HEK293 (cell line): ENCODE measurements at regions not wholly inside any gene's neighbourhood (a gene's known extent, or its start where the extent isn't known, plus 50 kb on each side); places are given as distances from the start of the nearest gene placed in this dataset.

Experiments used
- CTCF ChIP-seq: fragments of 450-650 bp; formaldehyde crosslinking; IDR thresholded peaks from 2 replicates; pipeline ENCODE4 v1.5.1; 2016; ENCODE audit warnings: missing biosample characterization, missing genetic modification characterization
- KLF9 ChIP-seq: fragments of 450-650 bp; formaldehyde crosslinking; IDR thresholded peaks from 2 replicates; pipeline ENCODE4 v1.5.1; 2016; ENCODE audit warnings: missing biosample characterization, missing genetic modification characterization, low read depth
- ZBTB44 ChIP-seq: fragments of 450-650 bp; IDR thresholded peaks from 2 replicates; pipeline ENCODE4 v1.5.1; 2018; ENCODE audit warnings: missing biosample characterization, mild to moderate bottlenecking, missing genetic modification characterization
- ZBTB7A ChIP-seq: fragments of 450-650 bp; formaldehyde crosslinking; IDR thresholded peaks from 2 replicates; pipeline ENCODE4 v1.5.1; 2016; ENCODE audit warnings: low read depth, missing biosample characterization, missing genetic modification characterization
- ZNF132 ChIP-seq: fragments of 450-650 bp; formaldehyde crosslinking; IDR thresholded peaks from 2 replicates; pipeline ENCODE4 v1.5.1; 2017; ENCODE audit warnings: missing biosample characterization, missing genetic modification characterization, borderline replicate concordance
- ZNF148 ChIP-seq: fragments of 450-650 bp; formaldehyde crosslinking; IDR thresholded peaks from 2 replicates; pipeline ENCODE4 v1.5.0; 2017; ENCODE audit warnings: missing biosample characterization, missing genetic modification characterization, borderline replicate concordance
- ZNF398 ChIP-seq: fragments of 450-650 bp; formaldehyde crosslinking; IDR thresholded peaks from 2 replicates; pipeline ENCODE4 v1.5.1; 2017; ENCODE audit warnings: missing biosample characterization, missing genetic modification characterization
- ZNF510 ChIP-seq: fragments of 450-650 bp; formaldehyde crosslinking; IDR thresholded peaks from 2 replicates; pipeline ENCODE4 v1.5.1; 2018; ENCODE audit warnings: mild to moderate bottlenecking, missing genetic modification characterization, missing biosample characterization; ENCODE audit not compliant: insufficient replicate concordance
- ZNF555 ChIP-seq: fragments of 450-650 bp; formaldehyde crosslinking; conservative IDR thresholded peaks from 2 replicates; pipeline ENCODE4 v1.5.1; 2017; ENCODE audit warnings: missing biosample characterization, mild to moderate bottlenecking, missing genetic modification characterization, inconsistent platforms
- ZNF747 ChIP-seq: fragments of 450-650 bp; formaldehyde crosslinking; IDR thresholded peaks from 2 replicates; pipeline ENCODE4 v1.5.1; 2016; ENCODE audit warnings: missing biosample characterization, missing genetic modification characterization
- ZNF76 ChIP-seq: fragments of 450-650 bp; formaldehyde crosslinking; IDR thresholded peaks from 2 replicates; pipeline ENCODE4; 2016; ENCODE audit warnings: low read depth, missing biosample characterization, missing genetic modification characterization, borderline replicate concordance
- ZSCAN5A ChIP-seq: fragments of 450-650 bp; formaldehyde crosslinking; IDR thresholded peaks from 2 replicates; pipeline ENCODE4 v1.5.1; 2016; ENCODE audit warnings: missing biosample characterization, missing genetic modification characterization
- ZXDB ChIP-seq: fragments of 450-650 bp; formaldehyde crosslinking; IDR thresholded peaks from 2 replicates; pipeline ENCODE4 v1.5.1; 2016; ENCODE audit warnings: missing biosample characterization, missing genetic modification characterization

GRCh38 chr19:31723101-31723500 is 373.9 kb upstream of the TSHZ3 start:
- TF ChIP-seq CTCF (tag by site-specific recombination) (no peak), ZNF555 (tag by site-specific recombination) (no peak), ZNF398 (tag by site-specific recombination) (no peak), ZXDB (tag by site-specific recombination) (no peak), ZNF132 (no peak), ZNF76 (tag by site-specific recombination) (no peak), ZSCAN5A (tag by site-specific recombination) (no peak), ZNF148 (tag by site-specific recombination) (no peak), ZBTB44 (tag by site-specific recombination) (no peak), ZBTB7A (tag by site-specific recombination) (no peak), ZNF747 (tag by site-specific recombination) (no peak), ZNF510 (tag by site-specific recombination) (no peak), KLF9 (no peak)
